ENCODE measurements at regions not wholly inside any gene's neighbourhood (a gene's known extent, or its start where the extent isn't known, plus 50 kb on each side); places are given as distances from the start of the nearest gene placed in this dataset.

DNA sequence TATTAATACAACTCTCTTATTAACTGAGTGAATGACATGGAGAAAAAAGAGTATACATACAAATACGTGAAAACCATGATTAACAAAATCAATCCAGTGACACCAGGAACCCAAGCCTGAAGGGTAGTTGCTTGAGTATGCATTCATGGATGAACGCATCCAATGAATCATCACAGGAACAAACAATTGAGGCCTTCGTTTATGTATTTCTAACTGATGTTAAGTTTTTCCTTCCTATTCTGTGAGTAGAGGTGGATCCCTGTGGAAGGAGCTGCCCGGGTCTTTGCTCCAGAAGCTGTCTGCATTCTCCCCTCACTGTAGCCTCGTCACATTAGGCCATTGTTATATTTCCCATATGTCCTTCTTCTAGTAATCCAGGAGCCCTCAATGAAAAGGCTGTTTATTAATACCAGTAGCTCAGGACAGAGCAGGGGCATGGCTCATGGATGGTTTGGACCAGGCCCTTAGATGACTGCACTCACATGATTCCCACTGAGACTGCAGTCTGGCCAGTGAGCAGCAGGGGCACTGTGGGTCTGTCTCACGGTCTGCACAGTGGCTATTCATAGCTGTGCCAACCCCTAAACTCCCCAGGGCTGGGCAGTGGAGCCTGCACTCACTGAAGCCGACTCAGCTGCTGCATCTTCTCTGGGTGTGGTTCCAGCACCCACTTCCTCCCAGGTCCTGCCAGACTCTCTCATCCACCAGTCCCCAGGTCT, 128.1 kb upstream of the TOP3B start:
- peaks cover 38% of the 10 kb centered on the region for H3K27me3 Mint-ChIP-seq (ENCODE audit: unreplicated experiment)
- H3K9me3 Mint-ChIP-seq (ENCODE audit: low read depth, unreplicated experiment), result no peaks in the 10 kb centered on the region
- no TSS peak for BruUV-seq (replicated peaks)
- TF ChIP-seq, protein P1, sequence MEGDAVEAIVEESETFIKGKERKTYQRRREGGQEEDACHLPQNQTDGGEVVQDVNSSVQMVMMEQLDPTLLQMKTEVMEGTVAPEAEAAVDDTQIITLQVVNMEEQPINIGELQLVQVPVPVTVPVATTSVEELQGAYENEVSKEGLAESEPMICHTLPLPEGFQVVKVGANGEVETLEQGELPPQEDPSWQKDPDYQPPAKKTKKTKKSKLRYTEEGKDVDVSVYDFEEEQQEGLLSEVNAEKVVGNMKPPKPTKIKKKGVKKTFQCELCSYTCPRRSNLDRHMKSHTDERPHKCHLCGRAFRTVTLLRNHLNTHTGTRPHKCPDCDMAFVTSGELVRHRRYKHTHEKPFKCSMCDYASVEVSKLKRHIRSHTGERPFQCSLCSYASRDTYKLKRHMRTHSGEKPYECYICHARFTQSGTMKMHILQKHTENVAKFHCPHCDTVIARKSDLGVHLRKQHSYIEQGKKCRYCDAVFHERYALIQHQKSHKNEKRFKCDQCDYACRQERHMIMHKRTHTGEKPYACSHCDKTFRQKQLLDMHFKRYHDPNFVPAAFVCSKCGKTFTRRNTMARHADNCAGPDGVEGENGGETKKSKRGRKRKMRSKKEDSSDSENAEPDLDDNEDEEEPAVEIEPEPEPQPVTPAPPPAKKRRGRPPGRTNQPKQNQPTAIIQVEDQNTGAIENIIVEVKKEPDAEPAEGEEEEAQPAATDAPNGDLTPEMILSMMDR (IDR thresholded peaks at IDR 0.05; ENCODE audit: unreplicated experiment), result peak; percentile 70
- no peaks in the 10 kb centered on the region for H3K4me1 Mint-ChIP-seq (ENCODE audit: low read depth, unreplicated experiment)
- H3K4me3 Mint-ChIP-seq (ENCODE audit: low read depth, unreplicated experiment), result no peak overlapping the region
- CTCF ChIA-PET, result interaction anchor here (0.6 to 1.9 kb wide), 9 partner anchors 9 to 237 kb away, joined by 3 to 6 read pairs (median 4); partner anchors contain the start of gene TOP3B
- H3K36me3 Mint-ChIP-seq (ENCODE audit: insufficient read depth, unreplicated experiment), result no peaks in the 10 kb centered on the region
- no peak overlapping the region for H3K27ac Mint-ChIP-seq (ENCODE audit: unreplicated experiment)
- peak; percentile 65 for DNase-seq
- intact Hi-C loops (cut with micrococcal nuclease; ENCODE audit: unreplicated experiment), result no loop called here

DNA sequence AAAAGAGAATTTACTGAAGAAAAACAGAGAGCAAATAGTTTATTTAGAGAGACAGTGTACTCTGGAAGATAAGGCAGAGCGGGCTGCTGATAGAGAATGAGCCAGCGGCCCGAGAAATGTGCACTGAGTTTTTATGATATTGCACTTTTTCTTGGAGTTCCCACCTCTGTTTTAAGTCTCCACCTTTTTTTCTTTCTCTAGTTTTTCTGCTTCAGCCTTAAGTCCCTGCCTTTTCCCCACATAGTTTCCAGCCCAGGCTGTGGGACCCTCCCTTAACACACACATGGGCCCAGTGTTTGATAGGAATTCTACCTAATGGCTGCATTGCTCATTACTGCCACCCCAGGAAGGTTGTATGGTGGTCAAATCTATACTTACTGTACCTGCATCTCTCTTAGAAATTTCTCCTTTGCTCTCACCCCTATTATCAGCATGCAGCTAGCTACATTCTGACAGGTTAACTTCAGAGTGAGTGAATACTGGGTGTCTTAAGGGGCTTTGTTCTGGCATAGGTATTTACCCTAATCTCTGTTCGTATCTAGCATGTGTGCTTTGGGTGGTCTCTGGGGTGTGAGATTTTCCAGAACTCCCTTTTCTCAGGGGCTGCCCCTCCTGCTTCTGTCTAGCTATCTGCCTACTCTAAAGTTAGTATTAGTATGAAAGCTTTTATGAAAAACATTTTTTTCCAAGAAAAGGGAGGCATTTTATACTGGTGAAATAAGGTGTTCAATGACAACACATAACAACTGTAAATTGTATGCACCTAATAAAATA, 127.3 kb upstream of the TOP3B start:
- H3K27ac Mint-ChIP-seq (ENCODE audit: unreplicated experiment), result no peak overlapping the region
- no peaks in the 10 kb centered on the region for H3K36me3 Mint-ChIP-seq (ENCODE audit: insufficient read depth, unreplicated experiment)
- no peaks in the 10 kb centered on the region for H3K4me1 Mint-ChIP-seq (ENCODE audit: low read depth, unreplicated experiment)
- TF ChIP-seq, protein P1 (IDR thresholded peaks at IDR 0.05; ENCODE audit: unreplicated experiment), result peak; percentile 20
- BruUV-seq (replicated peaks), result no TSS peak
- H3K4me3 Mint-ChIP-seq (ENCODE audit: low read depth, unreplicated experiment), result no peak overlapping the region
- no peaks in the 10 kb centered on the region for H3K9me3 Mint-ChIP-seq (ENCODE audit: low read depth, unreplicated experiment)
- intact Hi-C loops (cut with micrococcal nuclease; ENCODE audit: unreplicated experiment), result no loop called here
- CTCF ChIA-PET, result interaction anchor here (1.1 to 1.9 kb wide), 4 partner anchors 48 to 238 kb away, joined by 3 to 6 read pairs (median 4); partner anchors contain the start of gene TOP3B
- peaks cover 44% of the 10 kb centered on the region for H3K27me3 Mint-ChIP-seq (ENCODE audit: unreplicated experiment)
- DNase-seq, result no peak

DNA sequence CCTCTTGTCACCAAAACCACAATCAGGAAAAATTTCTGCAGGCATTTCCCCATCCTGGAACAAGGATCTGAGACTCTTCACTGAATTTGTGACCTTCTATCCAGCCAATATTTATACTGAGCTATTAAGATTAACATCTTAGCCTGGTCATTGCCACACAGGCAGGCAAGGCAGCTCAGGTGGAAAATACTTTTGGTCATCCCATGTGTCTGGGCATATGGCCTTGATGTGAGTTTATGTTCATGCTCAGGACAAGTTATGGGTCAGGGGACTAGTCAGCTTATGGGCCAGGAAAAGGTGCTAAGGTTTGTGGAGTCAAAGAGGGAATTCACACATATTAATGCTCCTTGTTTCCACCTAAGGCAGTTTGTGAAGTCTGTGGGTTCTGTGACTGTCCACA, 124.3 kb upstream of the TOP3B start:
- Mint-ChIP-seq H3K27me3 (ENCODE audit: unreplicated experiment) (peaks cover 52% of the 10 kb centered on the region), H3K36me3 (ENCODE audit: insufficient read depth, unreplicated experiment) (no peaks in the 10 kb centered on the region), H3K4me1 (ENCODE audit: low read depth, unreplicated experiment) (no peaks in the 10 kb centered on the region), H3K9me3 (ENCODE audit: low read depth, unreplicated experiment) (no peaks in the 10 kb centered on the region), H3K4me3 (ENCODE audit: low read depth, unreplicated experiment) (no peak overlapping the region), H3K27ac (ENCODE audit: unreplicated experiment) (no peak overlapping the region)
- intact Hi-C loops (cut with micrococcal nuclease; ENCODE audit: unreplicated experiment), result no loop called here
- CTCF ChIA-PET, result no interaction called here
- BruUV-seq (replicated peaks), result no TSS peak
- DNase-seq, result no peak
- TF ChIP-seq, protein P1 (IDR thresholded peaks at IDR 0.05; ENCODE audit: unreplicated experiment), result no peak

DNA sequence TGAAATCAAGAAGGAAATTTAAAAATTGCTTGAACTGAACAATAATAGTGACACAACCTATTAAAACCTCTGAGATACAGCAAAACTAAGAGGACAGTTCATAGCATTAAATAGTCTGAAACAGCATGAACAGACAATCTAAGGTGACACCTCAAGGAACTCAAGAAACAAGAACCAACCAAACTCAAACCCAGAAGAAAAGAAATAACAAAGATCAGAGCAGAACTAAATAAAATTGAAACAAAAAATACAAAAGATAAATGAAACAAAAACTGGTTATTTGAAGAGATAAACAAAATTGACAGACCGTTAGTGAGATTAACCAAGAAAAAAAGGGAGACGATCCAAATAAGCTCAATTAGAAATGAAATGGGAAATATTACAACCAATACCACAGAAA, 122.8 kb upstream of the TOP3B start:
- H3K27me3 Mint-ChIP-seq (ENCODE audit: unreplicated experiment), result peaks cover 45% of the 10 kb centered on the region
- CTCF ChIA-PET, result no interaction called here
- TF ChIP-seq, protein P1 (IDR thresholded peaks at IDR 0.05; ENCODE audit: unreplicated experiment), result no peak
- no peak overlapping the region for H3K27ac Mint-ChIP-seq (ENCODE audit: unreplicated experiment)
- no peaks in the 10 kb centered on the region for H3K4me1 Mint-ChIP-seq (ENCODE audit: low read depth, unreplicated experiment)
- no peak overlapping the region for H3K4me3 Mint-ChIP-seq (ENCODE audit: low read depth, unreplicated experiment)
- intact Hi-C loops (cut with micrococcal nuclease; ENCODE audit: unreplicated experiment), result no loop called here
- no peaks in the 10 kb centered on the region for H3K36me3 Mint-ChIP-seq (ENCODE audit: insufficient read depth, unreplicated experiment)
- BruUV-seq (replicated peaks), result no TSS peak
- no peak for DNase-seq
- H3K9me3 Mint-ChIP-seq (ENCODE audit: low read depth, unreplicated experiment), result no peaks in the 10 kb centered on the region

Measured in Calu3 (cell line).